Transverse colon (tissue), 4 donors: ENCODE measurements at regions not wholly inside any gene's neighbourhood (a gene's known extent, or its start where the extent isn't known, plus 50 kb on each side); places are given as distances from the start of the nearest gene placed in this dataset.

Experiments
- CTCF ChIP-seq, 5 experiments: fragments of 200-600 bp in 3 of 5; fragments of 450-650 bp in 2 of 5; sonication (generic) in 3 of 5; IDR thresholded peaks; 1 replicate in 2 of 5; 2 replicates in 3 of 5; pipeline ENCODE4 v1.5.1; 2016 to 2017; ENCODE audit warnings: antibody characterized with exemption in 5 of 5, inconsistent platforms in 3 of 5, mild to moderate bottlenecking in 2 of 5, moderate library complexity in 1 of 5
- POLR2A ChIP-seq: fragments of 450-650 bp; IDR thresholded peaks from one replicate; pipeline ENCODE4 v1.6.1; 2016; ENCODE audit warnings: antibody characterized with exemption, mild to moderate bottlenecking, moderate library complexity
- POLR2AphosphoS5 ChIP-seq, 3 donors: sonication (generic); formaldehyde crosslinking; IDR thresholded peaks; one replicate each; pipeline ENCODE4 v1.6.1; 2016; ENCODE audit warnings: antibody characterized with exemption in 3 of 3

- TF ChIP-seq CTCF (IDR thresholded peaks at IDR 0.05) (no peak), POLR2A (no peak), POLR2AphosphoS5 (IDR thresholded peaks at IDR 0.05) (no peak)
Observed at GRCh38 chr12:113659015-113659414, 187.3 kb upstream of the LHX5 start.
